ENCODE measurements at regions not wholly inside any gene's neighbourhood (a gene's known extent, or its start where the extent isn't known, plus 50 kb on each side); places are given as distances from the start of the nearest gene placed in this dataset.

- no peak overlapping the region for H3K27ac Mint-ChIP-seq
Observed at GRCh38 chr18:39960550-39960949, 1994.5 kb upstream of the PIK3C3 start.

GRCh38 chr18:39959839-39960238 lies 1995.2 kb upstream of the PIK3C3 start:
- no peaks in the 10 kb centered on the region for H3K27me3 Mint-ChIP-seq (ENCODE audit: insufficient read depth)
- 93 to 100% methylated on average over 2 of the region's 2 CpGs for WGBS, 2 experiments (ENCODE audit: insufficient coverage in 1 of 2, insufficient read length in 1 of 2)
- H3K9me3 Mint-ChIP-seq = no peaks in the 10 kb centered on the region
- Histone ChIP-seq H3K9ac (ENCODE audit: extremely low read depth, low read length, poor library complexity, severe bottlenecking) (no peak overlapping the region), H3K4me3 (ENCODE audit: low read length) (no peak overlapping the region), H3K27me3 (ENCODE audit: control insufficient read depth, insufficient read depth, low read length, poor library complexity, severe bottlenecking) (no peaks in the 10 kb centered on the region), H3K27ac (ENCODE audit: low read depth, low read length) (no peak overlapping the region), H3K9me3 (ENCODE audit: control insufficient read depth, low read length) (no peaks in the 10 kb centered on the region), H3K36me3 (ENCODE audit: control insufficient read depth, insufficient read depth, low read length) (no peaks in the 10 kb centered on the region), H3K4me1 (ENCODE audit: control insufficient read depth, insufficient read depth, low read length) (no peaks in the 10 kb centered on the region)
- no peak overlapping the region for H3K27ac Mint-ChIP-seq
- peaks cover 4% of the 10 kb centered on the region for H3K4me1 Mint-ChIP-seq
- TF ChIP-seq, protein P1, sequence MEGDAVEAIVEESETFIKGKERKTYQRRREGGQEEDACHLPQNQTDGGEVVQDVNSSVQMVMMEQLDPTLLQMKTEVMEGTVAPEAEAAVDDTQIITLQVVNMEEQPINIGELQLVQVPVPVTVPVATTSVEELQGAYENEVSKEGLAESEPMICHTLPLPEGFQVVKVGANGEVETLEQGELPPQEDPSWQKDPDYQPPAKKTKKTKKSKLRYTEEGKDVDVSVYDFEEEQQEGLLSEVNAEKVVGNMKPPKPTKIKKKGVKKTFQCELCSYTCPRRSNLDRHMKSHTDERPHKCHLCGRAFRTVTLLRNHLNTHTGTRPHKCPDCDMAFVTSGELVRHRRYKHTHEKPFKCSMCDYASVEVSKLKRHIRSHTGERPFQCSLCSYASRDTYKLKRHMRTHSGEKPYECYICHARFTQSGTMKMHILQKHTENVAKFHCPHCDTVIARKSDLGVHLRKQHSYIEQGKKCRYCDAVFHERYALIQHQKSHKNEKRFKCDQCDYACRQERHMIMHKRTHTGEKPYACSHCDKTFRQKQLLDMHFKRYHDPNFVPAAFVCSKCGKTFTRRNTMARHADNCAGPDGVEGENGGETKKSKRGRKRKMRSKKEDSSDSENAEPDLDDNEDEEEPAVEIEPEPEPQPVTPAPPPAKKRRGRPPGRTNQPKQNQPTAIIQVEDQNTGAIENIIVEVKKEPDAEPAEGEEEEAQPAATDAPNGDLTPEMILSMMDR (conservative IDR thresholded peaks at IDR 0.05) = no peak
- H3K36me3 Mint-ChIP-seq (ENCODE audit: low read depth) = no peaks in the 10 kb centered on the region
- no peak overlapping the region for H3K4me3 Mint-ChIP-seq
- DNase-seq = no peak

More at GRCh38 chr18:39960550-39960949, 1994.5 kb upstream of the PIK3C3 start:
- 100% methylated on average over 1 of the region's 1 CpG; no CpG with 5 or more reads in 1 of the 2 experiments for WGBS, 2 experiments (ENCODE audit: insufficient coverage in 1 of 2, insufficient read length in 1 of 2)
- Histone ChIP-seq H3K9ac (ENCODE audit: extremely low read depth, low read length, poor library complexity, severe bottlenecking) (no peak overlapping the region), H3K27ac (ENCODE audit: low read depth, low read length) (no peak overlapping the region), H3K4me1 (ENCODE audit: control insufficient read depth, insufficient read depth, low read length) (no peaks in the 10 kb centered on the region), H3K36me3 (ENCODE audit: control insufficient read depth, insufficient read depth, low read length) (no peaks in the 10 kb centered on the region), H3K9me3 (ENCODE audit: control insufficient read depth, low read length) (no peaks in the 10 kb centered on the region), H3K27me3 (ENCODE audit: control insufficient read depth, insufficient read depth, low read length, poor library complexity, severe bottlenecking) (no peaks in the 10 kb centered on the region), H3K4me3 (ENCODE audit: low read length) (no peak overlapping the region)
- Mint-ChIP-seq H3K36me3 (ENCODE audit: low read depth) (no peaks in the 10 kb centered on the region), H3K4me1 (peaks cover 4% of the 10 kb centered on the region), H3K27me3 (ENCODE audit: insufficient read depth) (no peaks in the 10 kb centered on the region), H3K4me3 (no peak overlapping the region), H3K9me3 (no peaks in the 10 kb centered on the region)
- TF ChIP-seq, protein P1 (conservative IDR thresholded peaks at IDR 0.05) = no peak
- DNase-seq = no peak

GRCh38 chr18:39958876-39959275 lies 1996.2 kb upstream of the PIK3C3 start:
- Histone ChIP-seq H3K9me3 (ENCODE audit: control insufficient read depth, low read length) (no peaks in the 10 kb centered on the region), H3K36me3 (ENCODE audit: control insufficient read depth, insufficient read depth, low read length) (no peaks in the 10 kb centered on the region), H3K27ac (ENCODE audit: low read depth, low read length) (no peak overlapping the region), H3K9ac (ENCODE audit: extremely low read depth, low read length, poor library complexity, severe bottlenecking) (no peak overlapping the region), H3K4me1 (ENCODE audit: control insufficient read depth, insufficient read depth, low read length) (no peaks in the 10 kb centered on the region), H3K27me3 (ENCODE audit: control insufficient read depth, insufficient read depth, low read length, poor library complexity, severe bottlenecking) (no peaks in the 10 kb centered on the region), H3K4me3 (ENCODE audit: low read length) (no peak overlapping the region)
- H3K27me3 Mint-ChIP-seq (ENCODE audit: insufficient read depth) = no peaks in the 10 kb centered on the region
- TF ChIP-seq, protein P1 (conservative IDR thresholded peaks at IDR 0.05) = no peak
- DNase-seq = no peak
- 100% methylated on average over 1 of the region's 1 CpG; no CpG with 5 or more reads in 1 of the 2 experiments for WGBS, 2 experiments (ENCODE audit: insufficient coverage in 1 of 2, insufficient read length in 1 of 2)
- H3K36me3 Mint-ChIP-seq (ENCODE audit: low read depth) = no peaks in the 10 kb centered on the region
- no peak overlapping the region for H3K27ac Mint-ChIP-seq
- no peak overlapping the region for H3K4me3 Mint-ChIP-seq
- peaks cover 4% of the 10 kb centered on the region for H3K4me1 Mint-ChIP-seq
- no peaks in the 10 kb centered on the region for H3K9me3 Mint-ChIP-seq

All from endodermal cell (in vitro differentiated cells).